Endothelial cell of umbilical vein (primary cell): ENCODE measurements at regions not wholly inside any gene's neighbourhood (a gene's known extent, or its start where the extent isn't known, plus 50 kb on each side); places are given as distances from the start of the nearest gene placed in this dataset.

Experiments used
- BruUV-seq: library from RNA; stranded (reverse); fragments of 400-500 nt; replicated peaks from 2 replicates; lab custom pipeline; 2021; lab: Mats Ljungman, UMichigan
- CTCF ChIA-PET: fragments of 300-600, 350-600 bp; sonication (Branson Sonifier 250); formaldehyde crosslinking; loops from one replicate; lab custom pipeline; 2021; ENCODE audit warnings: antibody characterized with exemption, inconsistent platforms; lab: Charles Lee
- POLR2A ChIA-PET: fragments of 300-600, 350-600 bp; sonication (Branson Sonifier 250); formaldehyde crosslinking; loops from one replicate; lab custom pipeline; 2021; ENCODE audit warnings: antibody characterized with exemption, inconsistent platforms; lab: Charles Lee
- DNase-seq: peaks from one replicate; pipeline ENCODE4 v3.0.0-alpha.2; 2011; ENCODE audit warnings: low read depth, low spot score
- FAIRE-seq: peaks from 2 replicates; lab custom pipeline; 2011; peaks lifted over from hg19 to GRCh38; lab: Jason Lieb, UNC
- H2AFZ ChIP-seq: 2 replicates; pipeline ENCODE4 v1.6.0; 2012; ENCODE audit warnings: low read depth, low read length, control low read depth, inconsistent platforms
- H3K27ac ChIP-seq: 2 replicates; pipeline ENCODE4 v1.5.1; 2011; ENCODE audit warnings: low read depth, mild to moderate bottlenecking, control low read depth, low read length, moderate library complexity; ENCODE audit not compliant: insufficient read depth
- H3K27me3 ChIP-seq, 2 experiments: 2 replicates each; pipeline versions ENCODE4 v1.6.0 to v1.6.1; 2011; ENCODE audit warnings: low read length in 2 of 2, mixed read lengths in 1 of 2; ENCODE audit not compliant: control insufficient read depth in 2 of 2, insufficient read depth in 2 of 2
- H3K36me3 ChIP-seq, 2 experiments: 2 replicates in 1 of 2; 3 replicates in 1 of 2; pipeline ENCODE4 v1.5.1; 2011; ENCODE audit warnings: low read length in 2 of 2, mild to moderate bottlenecking in 1 of 2, moderate library complexity in 1 of 2; ENCODE audit not compliant: control insufficient read depth in 2 of 2, insufficient read depth in 2 of 2; ENCODE audit errors: extremely low read depth in 1 of 2
- H3K4me1 ChIP-seq: 3 replicates; pipeline ENCODE4 v1.5.1; 2011; ENCODE audit warnings: mild to moderate bottlenecking, low read length; ENCODE audit not compliant: control insufficient read depth, insufficient read depth; ENCODE audit errors: extremely low read depth
- H3K4me2 ChIP-seq: 2 replicates; pipeline ENCODE4 v1.6.1; 2011; ENCODE audit warnings: low read length, control low read depth, mixed read lengths; ENCODE audit not compliant: insufficient read depth
- H3K4me3 ChIP-seq, 3 experiments: fragments of 200-600 bp in 1 of 3; sonication (generic), shearing (Covaris generic) in 1 of 3; replicated peaks in 1 of 3; 2 replicates each; pipeline ENCODE4 v1.5.1; 2011 to 2016; ENCODE audit warnings: control low read depth in 3 of 3, low read length in 3 of 3, mild to moderate bottlenecking in 2 of 3, inconsistent platforms in 1 of 3, low read depth in 1 of 3, moderate library complexity in 1 of 3; ENCODE audit not compliant: insufficient read depth in 1 of 3
- H3K79me2 ChIP-seq: 2 replicates; pipeline ENCODE4 v1.6.0; 2012; ENCODE audit warnings: low read length, inconsistent platforms; ENCODE audit not compliant: control insufficient read depth, insufficient read depth
- H3K9ac ChIP-seq: replicated peaks from 2 replicates; pipeline ENCODE3; 2011; ENCODE audit warnings: low read length, control low read depth; ENCODE audit not compliant: insufficient read depth; ENCODE audit errors: extremely low read depth
- H3K9me1 ChIP-seq: replicated peaks from 3 replicates; pipeline ENCODE4 v1.6.0; 2011; ENCODE audit warnings: mild to moderate bottlenecking, low read length; ENCODE audit not compliant: control insufficient read depth, insufficient read depth; ENCODE audit errors: extremely low read depth
- H3K9me3 ChIP-seq: replicated peaks from 2 replicates; pipeline ENCODE4 v1.5.1; 2012; ENCODE audit warnings: low read length, inconsistent platforms; ENCODE audit not compliant: control insufficient read depth, insufficient read depth
- H4K20me1 ChIP-seq: replicated peaks from 2 replicates; pipeline ENCODE3; 2011; ENCODE audit warnings: mild to moderate bottlenecking, low read length; ENCODE audit not compliant: control insufficient read depth, insufficient read depth; ENCODE audit errors: extremely low read depth
- EZH2 ChIP-seq: IDR thresholded peaks from 2 replicates; pipeline ENCODE4 v1.6.1; 2012; ENCODE audit warnings: borderline replicate concordance, low read depth, mild to moderate bottlenecking, moderate library complexity, low read length, inconsistent platforms; ENCODE audit not compliant: severe bottlenecking
- FOS ChIP-seq: IDR thresholded peaks from 2 replicates; pipeline ENCODE4 v1.6.1; 2011; ENCODE audit warnings: mild to moderate bottlenecking, low read length, moderate library complexity, borderline replicate concordance; ENCODE audit not compliant: insufficient read depth
- GATA2 ChIP-seq: IDR thresholded peaks from 2 replicates; pipeline ENCODE4 v1.7.0; 2011; ENCODE audit warnings: low read depth, mild to moderate bottlenecking, moderate library complexity, mixed read lengths, low read length; ENCODE audit not compliant: insufficient read length, insufficient read depth
- JUN ChIP-seq: IDR thresholded peaks from 2 replicates; pipeline ENCODE4 v1.6.1; 2011; ENCODE audit warnings: borderline replicate concordance, low read depth; ENCODE audit not compliant: insufficient read length, insufficient read depth
- MYC ChIP-seq: IDR thresholded peaks from one replicate; pipeline ENCODE4 v1.6.1; 2011; ENCODE audit warnings: mild to moderate bottlenecking, low read depth, low read length
- POLR2A ChIP-seq: IDR thresholded peaks from 2 replicates; pipeline ENCODE4 v1.6.1; 2012; ENCODE audit warnings: low read depth, mild to moderate bottlenecking, control low read depth, low read length
- POLR2AphosphoS5 ChIP-seq: IDR thresholded peaks from 2 replicates; pipeline ENCODE4 v1.6.1; 2012; ENCODE audit warnings: low read depth, mild to moderate bottlenecking, control low read depth, low read length, moderate library complexity; ENCODE audit not compliant: insufficient read depth
- dilution Hi-C: fragments of 300-500 bp; cut with MboI; formaldehyde crosslinking; loops from one replicate; pipeline ENCODE4 v1.15.0; 2019; ENCODE audit warnings: low sequenced_read_pairs; ENCODE audit not compliant: extremely low pct_ligation_motif_present
- intact Hi-C: fragments of 100-400 bp; cut with micrococcal nuclease; formaldehyde crosslinking; loops from one replicate; pipeline ENCODE4 v1.10.0; 2022
- TF ChIP-seq, protein P1 (sequence below), 2 donors: IDR thresholded peaks; 1 replicate in 1 of 2; 2 replicates in 1 of 2; pipeline ENCODE4 v1.5.1; 2011; ENCODE audit warnings: low read length in 2 of 2, mild to moderate bottlenecking in 2 of 2, moderate library complexity in 2 of 2, control low read depth in 1 of 2, inconsistent platforms in 1 of 2, low read depth in 1 of 2; ENCODE audit not compliant: insufficient read depth in 1 of 2; ENCODE audit errors: extremely low read depth in 1 of 2
- TF ChIP-seq, protein P2 (sequence below): IDR thresholded peaks from 2 replicates; pipeline ENCODE4 v1.6.1; 2011; ENCODE audit not compliant: insufficient read depth, insufficient read length

DNA sequence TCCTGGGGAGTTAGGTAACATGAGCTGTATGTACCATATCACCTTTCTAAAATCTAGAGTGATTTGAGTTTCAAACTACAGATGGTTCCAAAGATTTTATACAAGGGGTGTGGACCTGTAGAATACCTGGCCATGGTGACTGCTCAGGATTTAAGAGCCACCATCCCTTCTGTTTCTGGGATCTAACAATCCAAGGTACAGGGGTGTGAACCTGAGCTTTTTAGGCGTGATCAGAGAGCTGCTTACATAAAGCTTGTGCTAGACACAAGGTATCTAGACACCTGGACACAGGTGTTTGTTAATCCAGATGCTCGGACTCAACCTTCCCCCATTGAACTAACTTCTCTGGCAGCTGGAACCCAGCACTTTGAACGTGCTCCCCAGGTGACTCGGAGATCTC is 516.4 kb downstream of the RPS24 start:
- Histone ChIP-seq H3K9ac (no peak overlapping the region), H3K27ac (no peak overlapping the region), H3K79me2 (no peaks in the 10 kb centered on the region), H4K20me1 (no peaks in the 10 kb centered on the region), H3K9me3 (no peaks in the 10 kb centered on the region), H3K36me3 (no peaks in the 10 kb centered on the region), H3K4me2 (no peak overlapping the region), H3K27me3 (peaks cover 9 to 17% of the 10 kb centered on the region in 2 experiments), H3K9me1 (no peaks in the 10 kb centered on the region), H3K4me3 (no peak overlapping the region), H2AFZ (no peak overlapping the region), H3K4me1 (no peaks in the 10 kb centered on the region)
- BruUV-seq: no TSS peak
- intact Hi-C loops: no loop called here
- POLR2A ChIA-PET: no interaction called here
- DNase-seq (no peak), FAIRE-seq (no peak)
- TF ChIP-seq MYC (no peak), FOS (no peak), POLR2A (no peak), GATA2 (no peak), POLR2AphosphoS5 (no peak), EZH2 (no peak), JUN (no peak)
- TF ChIP-seq, protein P1, sequence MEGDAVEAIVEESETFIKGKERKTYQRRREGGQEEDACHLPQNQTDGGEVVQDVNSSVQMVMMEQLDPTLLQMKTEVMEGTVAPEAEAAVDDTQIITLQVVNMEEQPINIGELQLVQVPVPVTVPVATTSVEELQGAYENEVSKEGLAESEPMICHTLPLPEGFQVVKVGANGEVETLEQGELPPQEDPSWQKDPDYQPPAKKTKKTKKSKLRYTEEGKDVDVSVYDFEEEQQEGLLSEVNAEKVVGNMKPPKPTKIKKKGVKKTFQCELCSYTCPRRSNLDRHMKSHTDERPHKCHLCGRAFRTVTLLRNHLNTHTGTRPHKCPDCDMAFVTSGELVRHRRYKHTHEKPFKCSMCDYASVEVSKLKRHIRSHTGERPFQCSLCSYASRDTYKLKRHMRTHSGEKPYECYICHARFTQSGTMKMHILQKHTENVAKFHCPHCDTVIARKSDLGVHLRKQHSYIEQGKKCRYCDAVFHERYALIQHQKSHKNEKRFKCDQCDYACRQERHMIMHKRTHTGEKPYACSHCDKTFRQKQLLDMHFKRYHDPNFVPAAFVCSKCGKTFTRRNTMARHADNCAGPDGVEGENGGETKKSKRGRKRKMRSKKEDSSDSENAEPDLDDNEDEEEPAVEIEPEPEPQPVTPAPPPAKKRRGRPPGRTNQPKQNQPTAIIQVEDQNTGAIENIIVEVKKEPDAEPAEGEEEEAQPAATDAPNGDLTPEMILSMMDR (IDR thresholded peaks at IDR 0.05; ENCODE audit: extremely low read depth in 1 of 2, insufficient read depth in 1 of 2, low read depth in 1 of 2, low read length in 2 of 2): no peak
- TF ChIP-seq, protein P2, sequence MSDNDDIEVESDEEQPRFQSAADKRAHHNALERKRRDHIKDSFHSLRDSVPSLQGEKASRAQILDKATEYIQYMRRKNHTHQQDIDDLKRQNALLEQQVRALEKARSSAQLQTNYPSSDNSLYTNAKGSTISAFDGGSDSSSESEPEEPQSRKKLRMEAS: no peak
- CTCF ChIA-PET: interaction anchor here (1.2 to 2.1 kb wide), 2 partner anchors 10 to 26 kb away, joined by 3 to 6 read pairs; no protein-coding TSS in a partner anchor
- dilution Hi-C loops: no loop called here
